PC-9 (cell line): ENCODE measurements at regions not wholly inside any gene's neighbourhood (a gene's known extent, or its start where the extent isn't known, plus 50 kb on each side); places are given as distances from the start of the nearest gene placed in this dataset.

Source experiments
- CTCF ChIP-seq: fragments of 200-600 bp; sonication (generic); conservative IDR thresholded peaks from 2 replicates; pipeline ENCODE4 v1.6.1; 2017; ENCODE audit warnings: mixed run types, antibody characterized with exemption, mild to moderate bottlenecking, moderate library complexity
- EZH2 ChIP-seq: fragments of 200-600 bp; sonication (generic); IDR thresholded peaks from 2 replicates; pipeline ENCODE4 v1.8.0; 2017; ENCODE audit warnings: antibody characterized with exemption, low read depth

GRCh38 chr15:77775837-77776236, 143.1 kb upstream of the LINGO1 start:
- TF ChIP-seq EZH2 (no peak), CTCF (no peak)
